K562 (cell line): ENCODE measurements at regions not wholly inside any gene's neighbourhood (a gene's known extent, or its start where the extent isn't known, plus 50 kb on each side); places are given as distances from the start of the nearest gene placed in this dataset.

Source experiments
- ATAC-seq: fragments of 200-7000 bp; cut with Tn5 transposase; 3 replicates; pipeline ENCODE4 v1.9.1; 2020; ENCODE audit warnings: moderate library complexity
- BruUV-seq: library from RNA; stranded (reverse); fragments of 400-500 nt; replicated peaks from 2 replicates; lab custom pipeline; 2021; lab: Mats Ljungman, UMichigan
- CTCF ChIA-PET: fragments of 300-600 bp; formaldehyde crosslinking; extraction: SDS; loops from one replicate; lab custom pipeline; 2021; ENCODE audit warnings: low intra/inter-chr PET ratio; lab: Yijun Ruan, JAX
- POLR2A ChIA-PET: fragments of 300-600, 350-650 bp; sonication (Branson Sonifier 250); formaldehyde crosslinking; extraction: SDS; loops from one replicate; lab custom pipeline; 2021; ENCODE audit warnings: antibody characterized with exemption, inconsistent platforms; lab: Yijun Ruan, JAX
- DNase-seq, 4 experiments: peaks; one replicate each; pipeline versions ENCODE4 v3.0.0 to v3.0.0-alpha.2; 2011 to 2018; ENCODE audit warnings: low spot score in 3 of 4, mixed read lengths in 3 of 4; ENCODE audit errors: extremely low read depth in 1 of 4
- FAIRE-seq: peaks from 2 replicates; lab custom pipeline; 2011; peaks lifted over from hg19 to GRCh38; lab: Jason Lieb, UNC
- H2AFZ ChIP-seq: 2 replicates; pipeline ENCODE4 v1.6.0; 2011; ENCODE audit warnings: low read depth, low read length, control low read depth, inconsistent platforms
- H3K27ac ChIP-seq: fragments of 200-600 bp; 3 replicates; pipeline ENCODE4 v1.8.0; 2011; ENCODE audit warnings: low read depth, mild to moderate bottlenecking, control low read depth, inconsistent platforms, low read length, moderate library complexity, mixed read lengths; ENCODE audit errors: extremely low read depth
- H3K27me3 ChIP-seq, 2 experiments: fragments of 300-600 bp in 1 of 2; 2 replicates in 1 of 2; 3 replicates in 1 of 2; pipeline versions ENCODE4 v1.6.0 to v1.8.0; 2011; ENCODE audit warnings: inconsistent platforms in 2 of 2, low read length in 2 of 2, mild to moderate bottlenecking in 1 of 2, mixed read lengths in 1 of 2, moderate library complexity in 1 of 2; ENCODE audit not compliant: control insufficient read depth in 2 of 2, insufficient read depth in 2 of 2
- H3K36me3 ChIP-seq: fragments of 300-600 bp; 3 replicates; pipeline ENCODE4 v1.8.0; 2011; ENCODE audit warnings: mild to moderate bottlenecking, low read length, inconsistent platforms; ENCODE audit not compliant: control insufficient read depth, insufficient read depth
- H3K4me1 ChIP-seq, 2 experiments: fragments of 200-600 bp in 1 of 2; replicated peaks in 1 of 2; 2 replicates in 1 of 2; 3 replicates in 1 of 2; pipeline versions ENCODE4 v1.5.1 to v1.8.0; 2011; ENCODE audit warnings: inconsistent platforms in 2 of 2, low read length in 2 of 2, mild to moderate bottlenecking in 1 of 2, mixed read lengths in 1 of 2, moderate library complexity in 1 of 2; ENCODE audit not compliant: control insufficient read depth in 2 of 2, insufficient read depth in 2 of 2
- H3K4me2 ChIP-seq: 2 replicates; pipeline ENCODE4 v1.6.1; 2011; ENCODE audit warnings: low read length, control low read depth, inconsistent platforms, mixed read lengths; ENCODE audit not compliant: insufficient read depth
- H3K4me3 ChIP-seq: fragments of 200-600 bp; sonication (generic), shearing (Covaris generic); 2 replicates; pipeline ENCODE4 v1.5.1; 2016; ENCODE audit warnings: control low read depth, inconsistent platforms
- H3K79me2 ChIP-seq: fragments of 200-600 bp; 3 replicates; pipeline ENCODE4 v1.8.0; 2011; ENCODE audit warnings: low read length, inconsistent platforms; ENCODE audit not compliant: control insufficient read depth, insufficient read depth
- H3K9ac ChIP-seq, 2 experiments: 2 replicates each; pipeline versions ENCODE4 v1.6.0 to v1.6.1; 2011; ENCODE audit warnings: low read depth in 2 of 2, low read length in 2 of 2, control low read depth in 1 of 2, inconsistent platforms in 1 of 2, mild to moderate bottlenecking in 1 of 2, mixed read lengths in 1 of 2; ENCODE audit not compliant: insufficient read depth in 1 of 2
- H3K9me1 ChIP-seq: one replicate; pipeline ENCODE4 v1.6.0; 2011; ENCODE audit warnings: inconsistent platforms, mild to moderate bottlenecking, low read length, moderate library complexity; ENCODE audit not compliant: control insufficient read depth, insufficient read depth
- H3K9me3 ChIP-seq: replicated peaks from 2 replicates; pipeline ENCODE4 v1.5.1; 2011; ENCODE audit warnings: low read depth, low read length, inconsistent platforms; ENCODE audit not compliant: control insufficient read depth, insufficient read depth
- H4K20me1 ChIP-seq: replicated peaks from 2 replicates; pipeline ENCODE4 v1.6.1; 2011; ENCODE audit warnings: low read length, inconsistent platforms, mixed read lengths; ENCODE audit not compliant: control insufficient read depth, insufficient read depth
- CHD1 ChIP-seq: fragments of 200-600 bp; sonication (generic); IDR thresholded peaks from one replicate; pipeline ENCODE4 v1.6.1; 2012; ENCODE audit warnings: mild to moderate bottlenecking, moderate library complexity, low read length, inconsistent platforms
- MTA1 ChIP-seq: fragments of 450-650 bp; IDR thresholded peaks from 2 replicates; pipeline ENCODE4 v1.6.1; 2017; ENCODE audit warnings: borderline replicate concordance
- MTF1 ChIP-seq: fragments of 250-450 bp; sonication (Bioruptor Pico); IDR thresholded peaks from 2 replicates; pipeline ENCODE4 v1.9.0; 2021; ENCODE audit warnings: moderate library complexity, mild to moderate bottlenecking, inconsistent platforms, borderline replicate concordance
- PHF20 ChIP-seq: fragments of 450-650 bp; IDR thresholded peaks from 2 replicates; pipeline ENCODE4 v1.6.1; 2018; ENCODE audit not compliant: partially characterized antibody
- RUNX1 ChIP-seq: sonication (generic); IDR thresholded peaks from 2 replicates; pipeline ENCODE4 v1.6.1; 2016; ENCODE audit warnings: antibody characterized with exemption, low read depth
- SMAD2 ChIP-seq: fragments of 150-350 bp; IDR thresholded peaks from 2 replicates; pipeline ENCODE4 v1.6.1; 2014; ENCODE audit warnings: low read depth, mild to moderate bottlenecking, low read length
- SMARCB1 ChIP-seq: IDR thresholded peaks from 2 replicates; pipeline ENCODE4 v1.6.1; 2011; ENCODE audit warnings: improper control_type of control experiment, low read depth; ENCODE audit not compliant: insufficient read length
- SMARCC2 ChIP-seq: fragments of 450-650 bp; IDR thresholded peaks from 2 replicates; pipeline ENCODE4 v1.6.1; 2017; ENCODE audit warnings: antibody characterized with exemption, moderate library complexity, mild to moderate bottlenecking, low read depth
- STAT5A ChIP-seq: IDR thresholded peaks from 2 replicates; pipeline ENCODE4 v1.6.1; 2012; ENCODE audit warnings: low read length, inconsistent platforms, borderline replicate concordance
- ZBTB7A ChIP-seq: IDR thresholded peaks from 2 replicates; pipeline ENCODE4 v1.6.1; 2011; ENCODE audit warnings: low read depth, mild to moderate bottlenecking, low read length, moderate library complexity, borderline replicate concordance; ENCODE audit not compliant: control insufficient read depth
- ZFP1 ChIP-seq: fragments of 450-650 bp; formaldehyde crosslinking; IDR thresholded peaks from 2 replicates; pipeline ENCODE4 v1.4.0; 2020; ENCODE audit warnings: mild to moderate bottlenecking, mixed read lengths
- ZKSCAN8 ChIP-seq: fragments of 200-800 bp; sonication (Bioruptor generic); IDR thresholded peaks from 2 replicates; pipeline ENCODE4 v1.6.1; 2016; ENCODE audit warnings: missing genetic modification characterization, missing compliant biosample characterization
- ZNF124 ChIP-seq: sonication (generic); formaldehyde crosslinking; IDR thresholded peaks from 2 replicates; pipeline ENCODE4 v1.8.1; 2022; ENCODE audit warnings: missing genetic modification reagents
- ZNF232 ChIP-seq: sonication (generic); formaldehyde crosslinking; IDR thresholded peaks from 2 replicates; pipeline ENCODE4 v1.8.0; 2022; ENCODE audit warnings: mild to moderate bottlenecking, missing genetic modification reagents
- in situ Hi-C: fragments of 300-500 bp; cut with MboI; formaldehyde crosslinking; loops from 4 replicates; pipeline ENCODE4 v1.15.0; 2018; ENCODE audit warnings: inconsistent platforms, mixed read lengths
- intact Hi-C: fragments of 100-400 bp; cut with micrococcal nuclease; formaldehyde crosslinking; loops from 2 replicates; pipeline ENCODE4 v1.14.2; 2022
- TF ChIP-seq, protein P1 (sequence below): IDR thresholded peaks from 3 replicates; pipeline ENCODE4 v1.6.1; 2011; ENCODE audit warnings: borderline replicate concordance, mild to moderate bottlenecking; ENCODE audit not compliant: insufficient read length, insufficient read depth
- TF ChIP-seq, protein P2 (sequence below): fragments of 250-450 bp; sonication (Bioruptor Pico); IDR thresholded peaks from 2 replicates; pipeline ENCODE4 v1.8.0; 2021; ENCODE audit warnings: moderate library complexity, mild to moderate bottlenecking, inconsistent platforms
- TF ChIP-seq, protein P3 (sequence below): sonication (generic); formaldehyde crosslinking; IDR thresholded peaks from 2 replicates; pipeline ENCODE4 v1.8.1; 2023; ENCODE audit warnings: mild to moderate bottlenecking, missing genetic modification reagents

GRCh38 chr14:28565345-28565744, 201.2 kb upstream of the FOXG1 start:
- Histone ChIP-seq H3K79me2 (no peaks in the 10 kb centered on the region), H2AFZ (no peak overlapping the region), H3K9ac (no peak overlapping the region), H4K20me1 (no peaks in the 10 kb centered on the region), H3K27me3 (no peaks in the 10 kb centered on the region), H3K9me3 (no peaks in the 10 kb centered on the region), H3K27ac (no peak overlapping the region), H3K9me1 (no peaks in the 10 kb centered on the region), H3K4me3 (no peak overlapping the region), H3K36me3 (no peaks in the 10 kb centered on the region), H3K4me1 (no peaks in the 10 kb centered on the region), H3K4me2 (no peak overlapping the region)
- no peak for DNase-seq
- CTCF ChIA-PET: no interaction called here
- FAIRE-seq: no peak
- in situ Hi-C loops: no loop called here
- TF ChIP-seq CHD1 (no peak), STAT5A (no peak), ZBTB7A (no peak), ZNF232 (no peak), RUNX1 (no peak), SMARCB1 (no peak), ZFP1 (CRISPR knock-in tag) (no peak), PHF20 (no peak), MTA1 (no peak), SMAD2 (no peak), ZKSCAN8 (CRISPR knock-in tag) (no peak), MTF1 (no peak), ZNF124 (CRISPR knock-in tag) (no peak), SMARCC2 (no peak)
- TF ChIP-seq, protein P1, sequence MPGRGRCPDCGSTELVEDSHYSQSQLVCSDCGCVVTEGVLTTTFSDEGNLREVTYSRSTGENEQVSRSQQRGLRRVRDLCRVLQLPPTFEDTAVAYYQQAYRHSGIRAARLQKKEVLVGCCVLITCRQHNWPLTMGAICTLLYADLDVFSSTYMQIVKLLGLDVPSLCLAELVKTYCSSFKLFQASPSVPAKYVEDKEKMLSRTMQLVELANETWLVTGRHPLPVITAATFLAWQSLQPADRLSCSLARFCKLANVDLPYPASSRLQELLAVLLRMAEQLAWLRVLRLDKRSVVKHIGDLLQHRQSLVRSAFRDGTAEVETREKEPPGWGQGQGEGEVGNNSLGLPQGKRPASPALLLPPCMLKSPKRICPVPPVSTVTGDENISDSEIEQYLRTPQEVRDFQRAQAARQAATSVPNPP: no peak
- TF ChIP-seq, protein P2, sequence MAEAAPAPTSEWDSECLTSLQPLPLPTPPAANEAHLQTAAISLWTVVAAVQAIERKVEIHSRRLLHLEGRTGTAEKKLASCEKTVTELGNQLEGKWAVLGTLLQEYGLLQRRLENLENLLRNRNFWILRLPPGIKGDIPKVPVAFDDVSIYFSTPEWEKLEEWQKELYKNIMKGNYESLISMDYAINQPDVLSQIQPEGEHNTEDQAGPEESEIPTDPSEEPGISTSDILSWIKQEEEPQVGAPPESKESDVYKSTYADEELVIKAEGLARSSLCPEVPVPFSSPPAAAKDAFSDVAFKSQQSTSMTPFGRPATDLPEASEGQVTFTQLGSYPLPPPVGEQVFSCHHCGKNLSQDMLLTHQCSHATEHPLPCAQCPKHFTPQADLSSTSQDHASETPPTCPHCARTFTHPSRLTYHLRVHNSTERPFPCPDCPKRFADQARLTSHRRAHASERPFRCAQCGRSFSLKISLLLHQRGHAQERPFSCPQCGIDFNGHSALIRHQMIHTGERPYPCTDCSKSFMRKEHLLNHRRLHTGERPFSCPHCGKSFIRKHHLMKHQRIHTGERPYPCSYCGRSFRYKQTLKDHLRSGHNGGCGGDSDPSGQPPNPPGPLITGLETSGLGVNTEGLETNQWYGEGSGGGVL (CRISPR knock-in tag): no peak
- TF ChIP-seq, protein P3, sequence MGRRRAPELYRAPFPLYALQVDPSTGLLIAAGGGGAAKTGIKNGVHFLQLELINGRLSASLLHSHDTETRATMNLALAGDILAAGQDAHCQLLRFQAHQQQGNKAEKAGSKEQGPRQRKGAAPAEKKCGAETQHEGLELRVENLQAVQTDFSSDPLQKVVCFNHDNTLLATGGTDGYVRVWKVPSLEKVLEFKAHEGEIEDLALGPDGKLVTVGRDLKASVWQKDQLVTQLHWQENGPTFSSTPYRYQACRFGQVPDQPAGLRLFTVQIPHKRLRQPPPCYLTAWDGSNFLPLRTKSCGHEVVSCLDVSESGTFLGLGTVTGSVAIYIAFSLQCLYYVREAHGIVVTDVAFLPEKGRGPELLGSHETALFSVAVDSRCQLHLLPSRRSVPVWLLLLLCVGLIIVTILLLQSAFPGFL (CRISPR knock-in tag): no peak
- ATAC-seq: no peak
- intact Hi-C loops: no loop called here
- no TSS peak for BruUV-seq
- POLR2A ChIA-PET: no interaction called here
